T-helper 2 cell treated with Interferon-gamma antibody and Interleukin-4, amounts not matched to agents 5 μg/mL and 100 μg/mL, for 36 hours (primary cell): ENCODE measurements at regions not wholly inside any gene's neighbourhood (a gene's known extent, or its start where the extent isn't known, plus 50 kb on each side); places are given as distances from the start of the nearest gene placed in this dataset.

Source experiments
- DNase-seq: peaks from one replicate; pipeline ENCODE4 v3.0.0; 2021; ENCODE audit warnings: low spot score
- H3K27ac Mint-ChIP-seq: one replicate; pipeline ENCODE4 v1.8.0; 2021; ENCODE audit warnings: mild to moderate bottlenecking, mixed read lengths
- H3K27me3 Mint-ChIP-seq: one replicate; pipeline ENCODE4 v1.8.0; 2021; ENCODE audit warnings: low read depth, mixed read lengths
- H3K36me3 Mint-ChIP-seq: one replicate; pipeline ENCODE4 v1.8.0; 2021; ENCODE audit warnings: low read depth, mixed read lengths
- H3K4me1 Mint-ChIP-seq: one replicate; pipeline ENCODE4 v1.8.0; 2021; ENCODE audit warnings: low read depth, mixed read lengths
- H3K4me3 Mint-ChIP-seq: one replicate; pipeline ENCODE4 v1.8.0; 2022; ENCODE audit warnings: mild to moderate bottlenecking, moderate library complexity, mixed read lengths
- H3K9me3 Mint-ChIP-seq: one replicate; pipeline ENCODE4 v1.8.0; 2021; ENCODE audit warnings: mixed read lengths

GRCh38 chrX:724256-724655 is 93.7 kb downstream of the SHOX start:
- H3K4me3 Mint-ChIP-seq, result no peak overlapping the region
- H3K9me3 Mint-ChIP-seq, result peaks cover 35% of the 10 kb centered on the region
- DNase-seq, result no peak
- H3K27ac Mint-ChIP-seq, result no peak overlapping the region
- no peaks in the 10 kb centered on the region for H3K4me1 Mint-ChIP-seq
- H3K27me3 Mint-ChIP-seq, result no peaks in the 10 kb centered on the region
- no peaks in the 10 kb centered on the region for H3K36me3 Mint-ChIP-seq

DNA sequence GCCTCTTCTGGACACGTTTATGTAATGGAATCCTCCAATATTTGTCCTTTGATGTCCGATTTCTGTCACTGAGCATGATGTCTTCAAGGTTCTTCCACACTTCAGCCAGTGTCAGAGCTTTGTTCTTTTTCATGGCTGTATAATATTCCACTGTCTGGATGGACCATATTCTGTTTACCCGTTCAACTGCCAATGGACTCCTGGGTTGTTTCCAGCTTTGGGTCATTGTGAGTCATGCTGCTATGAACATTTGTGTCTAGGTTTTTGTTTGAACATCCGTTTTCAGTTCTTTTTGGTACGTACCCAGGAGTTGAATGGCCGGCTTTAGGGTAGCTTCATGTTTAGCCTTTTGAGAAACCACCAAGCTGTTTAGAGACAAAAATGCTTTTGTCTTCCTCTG is 93.2 kb downstream of the SHOX start:
- Mint-ChIP-seq H3K4me1 (no peaks in the 10 kb centered on the region), H3K9me3 (peaks cover 35% of the 10 kb centered on the region), H3K4me3 (no peak overlapping the region), H3K27ac (no peak overlapping the region), H3K36me3 (no peaks in the 10 kb centered on the region), H3K27me3 (no peaks in the 10 kb centered on the region)
- DNase-seq, result no peak

GRCh38 chrX:721354-721753 is 90.8 kb downstream of the SHOX start:
- H3K9me3 Mint-ChIP-seq, result peaks cover 44% of the 10 kb centered on the region
- no peaks in the 10 kb centered on the region for H3K4me1 Mint-ChIP-seq
- H3K36me3 Mint-ChIP-seq, result no peaks in the 10 kb centered on the region
- no peak for DNase-seq
- H3K27me3 Mint-ChIP-seq, result no peaks in the 10 kb centered on the region
- H3K4me3 Mint-ChIP-seq, result no peak overlapping the region
- H3K27ac Mint-ChIP-seq, result no peak overlapping the region

DNA sequence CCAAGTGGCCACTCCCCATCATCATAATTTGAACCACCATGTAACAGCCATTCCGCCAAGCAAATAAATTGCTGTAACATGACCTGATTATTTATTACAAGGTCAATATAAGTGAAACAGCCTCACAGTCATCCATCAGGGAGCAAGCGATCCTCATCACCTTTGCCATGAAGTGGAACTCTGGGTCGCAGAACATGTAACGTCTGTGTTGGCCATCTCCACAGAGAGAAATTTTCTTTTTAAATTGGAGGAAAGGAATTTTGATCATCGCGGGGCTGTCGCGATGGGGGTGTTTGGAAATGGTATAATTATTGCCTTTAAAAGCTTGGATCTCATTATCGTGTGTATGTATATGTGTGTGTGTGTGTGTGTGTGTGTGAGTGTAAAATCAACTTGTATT is 90.2 kb downstream of the SHOX start:
- H3K36me3 Mint-ChIP-seq, result no peaks in the 10 kb centered on the region
- peaks cover 49% of the 10 kb centered on the region for H3K9me3 Mint-ChIP-seq
- H3K27me3 Mint-ChIP-seq, result no peaks in the 10 kb centered on the region
- no peaks in the 10 kb centered on the region for H3K4me1 Mint-ChIP-seq
- DNase-seq, result no peak
- no peak overlapping the region for H3K27ac Mint-ChIP-seq
- no peak overlapping the region for H3K4me3 Mint-ChIP-seq

- no peak overlapping the region for H3K4me3 Mint-ChIP-seq
- peaks cover 51% of the 10 kb centered on the region for H3K9me3 Mint-ChIP-seq
- H3K4me1 Mint-ChIP-seq, result no peaks in the 10 kb centered on the region
- DNase-seq, result no peak
- H3K36me3 Mint-ChIP-seq, result no peaks in the 10 kb centered on the region
- no peak overlapping the region for H3K27ac Mint-ChIP-seq
- no peaks in the 10 kb centered on the region for H3K27me3 Mint-ChIP-seq
These were observed 89.7 kb downstream of the SHOX start for GRCh38 chrX:720250-720649.

DNA sequence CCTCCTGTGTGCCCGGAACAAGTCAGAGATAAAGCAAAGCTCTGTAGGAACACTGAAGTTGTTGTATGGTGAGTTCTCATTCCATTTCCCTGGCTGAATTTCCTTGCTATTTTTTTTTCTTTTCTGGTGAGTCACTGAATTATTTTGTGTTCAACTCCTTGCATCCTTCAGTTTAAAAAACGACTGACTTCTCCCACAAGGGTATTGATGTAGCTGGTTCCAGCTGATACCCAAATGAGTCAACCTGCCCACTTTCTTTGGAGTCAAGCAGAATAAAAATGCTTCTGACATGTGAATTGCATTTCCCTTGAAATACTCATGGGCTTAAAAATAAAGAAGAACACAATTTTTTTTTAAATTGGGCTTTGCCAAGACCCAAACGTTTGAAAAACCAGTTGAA is 85.5 kb downstream of the SHOX start:
- Mint-ChIP-seq H3K27me3 (no peaks in the 10 kb centered on the region), H3K9me3 (peaks cover 46% of the 10 kb centered on the region), H3K27ac (no peak overlapping the region), H3K36me3 (no peaks in the 10 kb centered on the region), H3K4me1 (no peaks in the 10 kb centered on the region), H3K4me3 (no peak overlapping the region)
- DNase-seq, result no peak

GRCh38 chrX:714131-714530 is 83.5 kb downstream of the SHOX start:
- H3K36me3 Mint-ChIP-seq, result no peaks in the 10 kb centered on the region
- DNase-seq, result no peak
- H3K4me3 Mint-ChIP-seq, result no peak overlapping the region
- peaks cover 39% of the 10 kb centered on the region for H3K9me3 Mint-ChIP-seq
- no peaks in the 10 kb centered on the region for H3K27me3 Mint-ChIP-seq
- no peak overlapping the region for H3K27ac Mint-ChIP-seq
- H3K4me1 Mint-ChIP-seq, result no peaks in the 10 kb centered on the region
